GM12878 (cell line): ENCODE measurements at regions not wholly inside any gene's neighbourhood (a gene's known extent, or its start where the extent isn't known, plus 50 kb on each side); places are given as distances from the start of the nearest gene placed in this dataset.
A peak's percentile ranks its signal among the peaks of the same experiment; 100 is the strongest.

Experiments used
- ATAC-seq: fragments of 200-7000 bp; cut with Tn5 transposase; 3 replicates; pipeline ENCODE4 v1.9.1; 2020; ENCODE audit warnings: mild to moderate bottlenecking, moderate library complexity
- BruUV-seq: library from RNA; stranded (reverse); fragments of 400-500 nt; replicated peaks from 2 replicates; lab custom pipeline; 2021; lab: Mats Ljungman, UMichigan
- CTCF ChIA-PET: fragments of 300-600 bp; sonication (Branson Sonifier 250); formaldehyde crosslinking; extraction: SDS; loops from one replicate; lab custom pipeline; 2021; ENCODE audit warnings: inconsistent platforms; lab: Yijun Ruan, JAX
- POLR2A ChIA-PET: fragments of 350-600 bp; formaldehyde crosslinking; extraction: SDS; loops from one replicate; lab custom pipeline; 2021; ENCODE audit warnings: inconsistent platforms; lab: Charles Lee
- RAD21 ChIA-PET: fragments of 300-600 bp; sonication (Branson Sonifier 250); formaldehyde crosslinking; loops from one replicate; lab custom pipeline; 2023; ENCODE audit warnings: antibody characterized with exemption; ENCODE audit not compliant: unreplicated experiment; lab: Charles Lee
- SMC1A ChIA-PET: fragments of 300-600 bp; sonication (Branson Sonifier 250); formaldehyde crosslinking; loops from one replicate; lab custom pipeline; 2023; ENCODE audit not compliant: unreplicated experiment, uncharacterized antibody; lab: Charles Lee
- DNase-seq: peaks from one replicate; pipeline ENCODE4 v3.0.0-alpha.2; 2011; ENCODE audit warnings: low read depth, low spot score
- FAIRE-seq: peaks from 3 replicates; lab custom pipeline; 2011; peaks lifted over from hg19 to GRCh38; lab: Jason Lieb, UNC
- H2AFZ ChIP-seq: 2 replicates; pipeline ENCODE4 v1.6.0; 2011; ENCODE audit warnings: low read depth, low read length, control low read depth; ENCODE audit not compliant: control insufficient read depth
- H3K27ac ChIP-seq: 2 replicates; pipeline ENCODE4 v1.5.1; 2011; ENCODE audit warnings: control low read depth; ENCODE audit not compliant: control insufficient read depth, insufficient read depth
- H3K27me3 ChIP-seq, 2 experiments: replicated peaks in 1 of 2; 2 replicates each; pipeline versions ENCODE4 v1.6.0 to v1.6.1; 2011; ENCODE audit warnings: low read length in 1 of 2; ENCODE audit not compliant: control insufficient read depth in 2 of 2, insufficient read depth in 2 of 2
- H3K36me3 ChIP-seq, 2 experiments: 2 replicates each; pipeline ENCODE4 v1.5.1; 2011; ENCODE audit warnings: low read length in 1 of 2; ENCODE audit not compliant: control insufficient read depth in 2 of 2, insufficient read depth in 2 of 2
- H3K4me1 ChIP-seq: 2 replicates; pipeline ENCODE4 v1.6.1; 2011; ENCODE audit warnings: mild to moderate bottlenecking, low read length, moderate library complexity, mixed read lengths; ENCODE audit not compliant: control insufficient read depth, insufficient read depth
- H3K4me2 ChIP-seq: 2 replicates; pipeline ENCODE4 v1.6.0; 2011; ENCODE audit warnings: control low read depth; ENCODE audit not compliant: control insufficient read depth, insufficient read depth
- H3K4me3 ChIP-seq: fragments of 200-600 bp; sonication (generic); 2 replicates; pipeline ENCODE4 v1.5.1; 2016
- H3K79me2 ChIP-seq: 2 replicates; pipeline ENCODE4 v1.6.0; 2011; ENCODE audit warnings: low read length; ENCODE audit not compliant: control insufficient read depth, insufficient read depth
- H3K9ac ChIP-seq: 2 replicates; pipeline ENCODE4 v1.8.0; 2011; ENCODE audit warnings: low read length, control low read depth, mixed read lengths; ENCODE audit not compliant: control insufficient read depth, insufficient read depth
- H3K9me3 ChIP-seq: replicated peaks from 3 replicates; pipeline ENCODE4 v1.5.1; 2011; ENCODE audit warnings: mild to moderate bottlenecking, low read length; ENCODE audit not compliant: control insufficient read depth, insufficient read depth
- H4K20me1 ChIP-seq: 2 replicates; pipeline ENCODE4 v1.6.0; 2011; ENCODE audit not compliant: control insufficient read depth, insufficient read depth
- CTCF ChIP-seq, 3 experiments: IDR thresholded peaks in 2 of 3; conservative IDR thresholded peaks in 1 of 3; 2 replicates each; pipeline ENCODE4 v1.5.1; 2011; ENCODE audit warnings: low read depth in 3 of 3, low read length in 3 of 3, mild to moderate bottlenecking in 3 of 3, control low read depth in 2 of 3, moderate library complexity in 2 of 3, inconsistent platforms in 1 of 3, mixed read lengths in 1 of 3; ENCODE audit not compliant: control insufficient read depth in 2 of 3, insufficient read depth in 1 of 3; ENCODE audit errors: extremely low read depth in 1 of 3
- EP300 ChIP-seq, 2 experiments: fragments of 150-350 bp in 1 of 2; IDR thresholded peaks; 2 replicates each; pipeline ENCODE4 v1.6.1; 2011 to 2012; ENCODE audit warnings: low read depth in 2 of 2, low read length in 2 of 2, borderline replicate concordance in 1 of 2, improper control_type of control experiment in 1 of 2, inconsistent platforms in 1 of 2; ENCODE audit not compliant: control insufficient read depth in 1 of 2
- WGBS: methylation state at CpG from one replicate; pipeline ENCODE4 v1.1.6; 2016; ENCODE audit warnings: low lambda C conversion rate; ENCODE audit not compliant: insufficient replicate concordance, insufficient coverage; ENCODE audit errors: missing lambda C conversion rate; 5-methylcytosine and 5-hydroxymethylcytosine counted together
- in situ Hi-C: fragments of 300-500 bp; cut with MboI; formaldehyde crosslinking; loops from 9 replicates; pipeline ENCODE4 v1.14.3; 2018; ENCODE audit warnings: mixed read lengths
- intact Hi-C: fragments of 100-400 bp; cut with micrococcal nuclease; formaldehyde crosslinking; loops from one replicate; pipeline ENCODE4 v1.14.2; 2022; ENCODE audit not compliant: unreplicated experiment

- Histone ChIP-seq H3K9me3 (no peaks in the 10 kb centered on the region), H3K36me3 (no peaks in the 10 kb centered on the region), H3K79me2 (no peaks in the 10 kb centered on the region), H3K4me3 (no peak overlapping the region), H3K4me2 (no peak overlapping the region), H4K20me1 (no peaks in the 10 kb centered on the region), H3K27ac (no peak overlapping the region), H3K27me3 (no peaks in the 10 kb centered on the region), H2AFZ (no peak overlapping the region), H3K9ac (no peak overlapping the region), H3K4me1 (no peaks in the 10 kb centered on the region)
- no peak for ATAC-seq
- in situ Hi-C loops (no loop called here), intact Hi-C loops (no loop called here)
- DNase-seq: no peak
- CTCF ChIA-PET: interaction anchor here (0.7 to 1.3 kb wide), 2 partner anchors 248 to 1008 kb away, joined by 3 read pairs; no protein-coding TSS in a partner anchor
- BruUV-seq: no TSS peak
- SMC1A ChIA-PET: no interaction called here
- RAD21 ChIA-PET: no interaction called here
- no peak for FAIRE-seq
- POLR2A ChIA-PET: no interaction called here
- 13% methylated on average over 5 of the region's 5 CpGs for WGBS
- TF ChIP-seq CTCF (IDR thresholded peaks at IDR 0.05 in 2 of 3, conservative IDR thresholded peaks at IDR 0.05 in 1 of 3; ENCODE audit: control insufficient read depth in 2 of 3, extremely low read depth in 1 of 3, insufficient read depth in 1 of 3, low read depth in 3 of 3, low read length in 3 of 3) (peak in 2 of 3 experiments; percentile 9 to 37; a peak in 2 of 6 replicates), EP300 (IDR thresholded peaks at IDR 0.05; ENCODE audit: borderline replicate concordance in 1 of 2, control insufficient read depth in 1 of 2, low read depth in 2 of 2, low read length in 2 of 2) (no peak)
Observed at GRCh38 chr3:187430576-187430975, 62.4 kb downstream of the RTP4 start.
